Panc1 (cell line): ENCODE measurements at regions not wholly inside any gene's neighbourhood (a gene's known extent, or its start where the extent isn't known, plus 50 kb on each side); places are given as distances from the start of the nearest gene placed in this dataset.

Experiments
- ATAC-seq: fragments of 200-7000 bp; cut with Tn5 transposase; 2 replicates; pipeline ENCODE4 v1.9.1; 2020; ENCODE audit warnings: mild to moderate bottlenecking, moderate library complexity
- BruUV-seq: library from RNA; stranded (reverse); fragments of 400-500 nt; replicated peaks from 2 replicates; lab custom pipeline; 2021; lab: Mats Ljungman, UMichigan
- CTCF ChIA-PET: fragments of 300-600 bp; sonication (Branson Sonifier 250); formaldehyde crosslinking; loops from one replicate; lab custom pipeline; 2022; ENCODE audit warnings: antibody characterized with exemption; lab: Charles Lee
- POLR2A ChIA-PET: fragments of 300-600 bp; sonication (Branson Sonifier 250); formaldehyde crosslinking; loops from one replicate; lab custom pipeline; 2022; ENCODE audit warnings: antibody characterized with exemption; lab: Charles Lee
- DNase-seq: peaks from one replicate; pipeline ENCODE4 v3.0.0-alpha.2; 2010; ENCODE audit warnings: low read depth, low spot score
- H3K27ac ChIP-seq: 2 replicates; pipeline ENCODE4 v1.5.1; 2011; ENCODE audit warnings: mild to moderate bottlenecking, low read length, inconsistent platforms
- H3K27me3 ChIP-seq: fragments of 200-500 bp; sonication (Bioruptor generic); 2 replicates; pipeline ENCODE4 v1.6.0; 2014; ENCODE audit warnings: low read length, inconsistent platforms; ENCODE audit not compliant: control insufficient read depth, insufficient read depth
- H3K36me3 ChIP-seq: fragments of 200-500 bp; sonication (Bioruptor generic); 2 replicates; pipeline ENCODE4 v1.5.1; 2014; ENCODE audit warnings: inconsistent platforms, mild to moderate bottlenecking, low read length, moderate library complexity; ENCODE audit not compliant: control insufficient read depth, insufficient read depth
- H3K4me1 ChIP-seq: 2 replicates; pipeline ENCODE4 v1.5.1; 2011; ENCODE audit warnings: inconsistent platforms, mild to moderate bottlenecking, low read length, moderate library complexity; ENCODE audit not compliant: control insufficient read depth, insufficient read depth
- H3K4me3 ChIP-seq, 2 experiments: 2 replicates each; pipeline ENCODE4 v1.5.1; 2011 to 2012; ENCODE audit warnings: low read depth in 2 of 2, low read length in 2 of 2, mild to moderate bottlenecking in 2 of 2, inconsistent platforms in 1 of 2, moderate library complexity in 1 of 2
- H3K9me3 ChIP-seq: fragments of 200-500 bp; sonication (Bioruptor generic); 2 replicates; pipeline ENCODE4 v1.5.1; 2014; ENCODE audit warnings: low read depth, mild to moderate bottlenecking, inconsistent platforms, low read length, moderate library complexity; ENCODE audit not compliant: control insufficient read depth, insufficient read depth
- CTCF ChIP-seq: fragments of 450-650 bp; IDR thresholded peaks from 2 replicates; pipeline ENCODE4 v1.5.1; 2017; ENCODE audit warnings: mild to moderate bottlenecking
- POLR2AphosphoS5 ChIP-seq: IDR thresholded peaks from 2 replicates; pipeline ENCODE4 v1.6.1; 2012; ENCODE audit warnings: mild to moderate bottlenecking, low read depth, low read length, moderate library complexity
- SIN3A ChIP-seq: IDR thresholded peaks from 2 replicates; pipeline ENCODE4 v1.6.1; 2012; ENCODE audit warnings: low read depth, mild to moderate bottlenecking, low read length, moderate library complexity, borderline replicate concordance; ENCODE audit not compliant: insufficient read depth
- TCF7L2 ChIP-seq: IDR thresholded peaks from 2 replicates; pipeline ENCODE4 v1.6.1; 2011; ENCODE audit warnings: mild to moderate bottlenecking, low read depth, low read length, inconsistent platforms
- in situ Hi-C: cut with HindIII; loops from 2 replicates; pipeline ENCODE4 v1.10.0; 2016; ENCODE audit warnings: low sequenced_read_pairs, low pct_unique_long_range_greater_than_20kb
- intact Hi-C: fragments of 100-400 bp; cut with micrococcal nuclease; formaldehyde crosslinking; loops from one replicate; pipeline ENCODE4 v1.10.0; 2022; ENCODE audit not compliant: unreplicated experiment
- TF ChIP-seq, protein P1 (sequence below), 2 experiments: IDR thresholded peaks; 2 replicates each; pipeline ENCODE4 v1.6.1; 2011 to 2012; ENCODE audit warnings: low read depth in 2 of 2, control low read depth in 1 of 2, low read length in 1 of 2, mild to moderate bottlenecking in 1 of 2, moderate library complexity in 1 of 2; ENCODE audit not compliant: insufficient read depth in 1 of 2

DNA sequence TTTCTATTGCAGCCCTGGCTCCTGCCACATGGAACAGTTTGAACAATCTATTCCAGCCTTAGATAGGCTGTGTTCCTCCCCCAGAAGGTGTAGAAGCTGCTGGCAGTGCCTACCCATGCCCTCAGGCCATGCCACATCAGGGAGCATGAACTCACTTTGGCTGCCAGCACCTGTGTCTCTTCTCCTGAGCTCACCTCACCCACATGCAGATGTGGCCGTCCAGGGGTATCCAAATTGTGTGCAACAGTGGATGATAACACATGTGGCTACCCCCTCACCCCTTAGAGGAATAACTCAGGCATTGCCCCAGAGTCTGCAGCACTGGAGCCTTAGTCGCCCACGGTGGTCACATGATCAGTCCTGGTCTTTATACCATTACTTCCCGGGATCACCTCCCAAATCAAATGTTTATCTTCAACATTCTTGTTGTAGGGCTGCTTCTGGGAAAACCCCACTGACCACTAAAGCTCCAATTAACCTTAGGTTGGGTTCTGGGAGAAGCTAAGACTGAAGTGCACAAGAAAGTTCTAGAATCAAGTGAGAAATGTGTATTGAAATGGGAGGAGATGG is 110.4 kb downstream of the BANF2 start:
- Histone ChIP-seq H3K36me3 (no peaks in the 10 kb centered on the region), H3K27me3 (no peaks in the 10 kb centered on the region), H3K4me3 (no peak overlapping the region), H3K27ac (no peak overlapping the region), H3K9me3 (no peaks in the 10 kb centered on the region), H3K4me1 (peaks cover 8% of the 10 kb centered on the region)
- in situ Hi-C loops: no loop called here
- ATAC-seq (no peak), DNase-seq (no peak)
- BruUV-seq: no TSS peak
- ChIA-PET CTCF (no interaction called here), POLR2A (no interaction called here)
- TF ChIP-seq TCF7L2: no peak
- no peak for TF ChIP-seq POLR2AphosphoS5
- no peak for TF ChIP-seq SIN3A
- no peak for TF ChIP-seq CTCF
- TF ChIP-seq, protein P1, sequence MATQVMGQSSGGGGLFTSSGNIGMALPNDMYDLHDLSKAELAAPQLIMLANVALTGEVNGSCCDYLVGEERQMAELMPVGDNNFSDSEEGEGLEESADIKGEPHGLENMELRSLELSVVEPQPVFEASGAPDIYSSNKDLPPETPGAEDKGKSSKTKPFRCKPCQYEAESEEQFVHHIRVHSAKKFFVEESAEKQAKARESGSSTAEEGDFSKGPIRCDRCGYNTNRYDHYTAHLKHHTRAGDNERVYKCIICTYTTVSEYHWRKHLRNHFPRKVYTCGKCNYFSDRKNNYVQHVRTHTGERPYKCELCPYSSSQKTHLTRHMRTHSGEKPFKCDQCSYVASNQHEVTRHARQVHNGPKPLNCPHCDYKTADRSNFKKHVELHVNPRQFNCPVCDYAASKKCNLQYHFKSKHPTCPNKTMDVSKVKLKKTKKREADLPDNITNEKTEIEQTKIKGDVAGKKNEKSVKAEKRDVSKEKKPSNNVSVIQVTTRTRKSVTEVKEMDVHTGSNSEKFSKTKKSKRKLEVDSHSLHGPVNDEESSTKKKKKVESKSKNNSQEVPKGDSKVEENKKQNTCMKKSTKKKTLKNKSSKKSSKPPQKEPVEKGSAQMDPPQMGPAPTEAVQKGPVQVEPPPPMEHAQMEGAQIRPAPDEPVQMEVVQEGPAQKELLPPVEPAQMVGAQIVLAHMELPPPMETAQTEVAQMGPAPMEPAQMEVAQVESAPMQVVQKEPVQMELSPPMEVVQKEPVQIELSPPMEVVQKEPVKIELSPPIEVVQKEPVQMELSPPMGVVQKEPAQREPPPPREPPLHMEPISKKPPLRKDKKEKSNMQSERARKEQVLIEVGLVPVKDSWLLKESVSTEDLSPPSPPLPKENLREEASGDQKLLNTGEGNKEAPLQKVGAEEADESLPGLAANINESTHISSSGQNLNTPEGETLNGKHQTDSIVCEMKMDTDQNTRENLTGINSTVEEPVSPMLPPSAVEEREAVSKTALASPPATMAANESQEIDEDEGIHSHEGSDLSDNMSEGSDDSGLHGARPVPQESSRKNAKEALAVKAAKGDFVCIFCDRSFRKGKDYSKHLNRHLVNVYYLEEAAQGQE (IDR thresholded peaks at IDR 0.05; ENCODE audit: insufficient read depth in 1 of 2, low read depth in 2 of 2, low read length in 1 of 2): no peak
- intact Hi-C loops: no loop called here

DNA sequence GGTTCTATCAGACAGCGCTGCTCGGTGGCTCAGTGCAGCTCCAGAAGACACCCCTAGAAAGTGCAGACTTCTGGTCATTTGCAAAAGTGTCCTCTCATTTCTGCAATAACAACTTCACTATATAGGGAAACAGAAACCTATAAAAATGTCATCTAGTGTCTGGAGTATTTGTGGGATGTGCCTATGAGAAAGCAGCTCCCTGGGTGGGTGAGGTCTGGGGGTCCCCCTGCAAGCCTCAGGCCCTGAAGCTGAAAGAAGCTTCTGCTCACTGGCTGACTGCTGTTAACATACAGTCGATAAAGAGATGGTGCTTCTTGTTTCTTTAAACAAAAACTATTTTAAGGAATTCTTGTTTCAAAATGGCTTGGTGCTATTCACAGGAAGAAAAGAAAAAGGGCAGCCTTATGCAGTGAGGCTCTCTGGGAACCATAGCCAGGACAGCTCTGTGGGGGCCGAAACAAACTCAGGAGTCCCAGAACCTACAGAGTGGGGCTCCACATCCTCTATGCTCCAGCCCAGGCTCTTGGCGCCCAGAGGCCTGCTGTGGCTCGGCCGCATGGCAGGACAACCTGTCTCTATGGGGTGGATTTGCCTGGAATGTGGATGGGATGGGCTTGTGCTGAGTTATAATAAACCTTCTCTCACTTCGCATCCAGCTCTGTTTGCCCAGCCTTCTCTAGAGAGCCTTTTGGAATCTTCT is 109.7 kb downstream of the BANF2 start:
- TF ChIP-seq POLR2AphosphoS5 (no peak), SIN3A (no peak), CTCF (no peak), TCF7L2 (no peak)
- TF ChIP-seq, protein P1 (IDR thresholded peaks at IDR 0.05; ENCODE audit: insufficient read depth in 1 of 2, low read depth in 2 of 2, low read length in 1 of 2): no peak

More for the DNA sequence above, 109.7 kb downstream of the BANF2 start:
- in situ Hi-C loops: no loop called here
- Histone ChIP-seq H3K36me3 (no peaks in the 10 kb centered on the region), H3K27ac (no peak overlapping the region), H3K27me3 (no peaks in the 10 kb centered on the region), H3K4me1 (peaks cover 8% of the 10 kb centered on the region), H3K9me3 (no peaks in the 10 kb centered on the region), H3K4me3 (no peak overlapping the region)
- intact Hi-C loops: no loop called here
- ATAC-seq: 0 out of 2 replicates have a peak, but pooled peaks have one; percentile 40
- POLR2A ChIA-PET: no interaction called here
- BruUV-seq: no TSS peak
- CTCF ChIA-PET: no interaction called here
- DNase-seq: no peak
